Sigmoid colon (tissue), 3 donors: ENCODE measurements at regions not wholly inside any gene's neighbourhood (a gene's known extent, or its start where the extent isn't known, plus 50 kb on each side); places are given as distances from the start of the nearest gene placed in this dataset.

Source experiments
- CTCF ChIP-seq, 4 experiments: fragments of 450-650 bp in 3 of 4; fragments of 200-600 bp in 1 of 4; IDR thresholded peaks; one replicate each; pipeline ENCODE4 v1.5.1; 2016 to 2019; ENCODE audit warnings: antibody characterized with exemption in 4 of 4, mild to moderate bottlenecking in 3 of 4, moderate library complexity in 2 of 4
- POLR2A ChIP-seq, 2 donors: fragments of 450-650 bp; IDR thresholded peaks; one replicate each; pipeline ENCODE4 v1.6.1; 2016; ENCODE audit warnings: antibody characterized with exemption in 2 of 2, mild to moderate bottlenecking in 2 of 2, moderate library complexity in 2 of 2

GRCh38 chr16:49193596-49193995 lies 88.0 kb downstream of the CBLN1 start:
- TF ChIP-seq POLR2A (IDR thresholded peaks at IDR 0.05), result no peak
- no peak for TF ChIP-seq CTCF (IDR thresholded peaks at IDR 0.05)
